ENCODE measurements at regions not wholly inside any gene's neighbourhood (a gene's known extent, or its start where the extent isn't known, plus 50 kb on each side); places are given as distances from the start of the nearest gene placed in this dataset.

DNA sequence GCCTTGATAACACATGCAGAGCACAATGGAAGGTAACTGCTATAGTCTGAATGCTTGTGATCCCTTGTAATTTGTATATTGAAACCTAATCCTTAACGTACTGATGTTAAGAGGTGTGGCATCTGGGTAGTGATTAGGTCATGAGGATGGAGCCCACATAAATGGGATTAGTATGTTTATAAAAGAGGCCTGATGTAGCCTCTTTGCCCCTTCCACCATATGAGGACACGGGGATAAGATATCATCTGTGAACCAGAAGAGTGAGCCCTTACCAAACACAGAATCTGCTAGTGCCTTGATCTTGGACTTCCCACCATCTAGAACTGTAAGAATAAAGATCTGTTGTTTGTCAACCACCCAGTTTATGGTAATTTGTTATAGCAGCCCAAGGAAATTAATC lies 1074.2 kb upstream of the INTU start:
- no peak for TF ChIP-seq CTCF (IDR thresholded peaks at IDR 0.05; ENCODE audit: borderline replicate concordance, insufficient read depth, low read depth, low read length)
- no peak overlapping the region for H3K4me3 ChIP-seq (ENCODE audit: low read depth, low read length)

- H3K4me3 ChIP-seq (ENCODE audit: low read depth, low read length): no peak overlapping the region
- no peak for TF ChIP-seq CTCF (IDR thresholded peaks at IDR 0.05; ENCODE audit: borderline replicate concordance, insufficient read depth, low read depth, low read length)
Observed at GRCh38 chr4:126559961-126560360, 1072.8 kb upstream of the INTU start.

- TF ChIP-seq CTCF (IDR thresholded peaks at IDR 0.05; ENCODE audit: borderline replicate concordance, insufficient read depth, low read depth, low read length): no peak
- no peak overlapping the region for H3K4me3 ChIP-seq (ENCODE audit: low read depth, low read length)
Observed at GRCh38 chr4:126560794-126561193, 1072.0 kb upstream of the INTU start.

DNA sequence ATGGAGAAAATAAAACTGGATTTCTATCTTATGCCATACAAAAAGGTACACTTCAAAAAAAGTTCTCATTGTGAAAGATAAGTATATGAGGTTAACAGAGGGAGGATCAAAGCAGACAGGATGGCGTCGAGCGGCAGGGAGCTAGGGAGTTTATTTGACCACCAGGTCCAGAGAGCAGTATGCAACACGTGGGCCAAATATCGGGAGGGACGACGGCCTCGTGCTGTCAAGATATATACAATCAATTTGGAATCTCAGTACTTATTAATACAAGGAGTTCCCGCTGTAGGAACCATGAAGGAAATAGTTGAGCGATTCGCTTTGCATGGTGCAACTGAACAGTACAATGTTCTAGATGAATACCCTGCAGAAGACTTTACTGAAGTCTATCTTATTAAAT lies 1069.4 kb upstream of the INTU start:
- no peak overlapping the region for H3K4me3 ChIP-seq (ENCODE audit: low read depth, low read length)
- no peak for TF ChIP-seq CTCF (IDR thresholded peaks at IDR 0.05; ENCODE audit: borderline replicate concordance, insufficient read depth, low read depth, low read length)

GRCh38 chr4:126564283-126564854 lies 1068.4 kb upstream of the INTU start:
- H3K4me3 ChIP-seq (ENCODE audit: low read depth, low read length): no peak overlapping the region
- no peak for TF ChIP-seq CTCF (IDR thresholded peaks at IDR 0.05; ENCODE audit: borderline replicate concordance, insufficient read depth, low read depth, low read length)

DNA sequence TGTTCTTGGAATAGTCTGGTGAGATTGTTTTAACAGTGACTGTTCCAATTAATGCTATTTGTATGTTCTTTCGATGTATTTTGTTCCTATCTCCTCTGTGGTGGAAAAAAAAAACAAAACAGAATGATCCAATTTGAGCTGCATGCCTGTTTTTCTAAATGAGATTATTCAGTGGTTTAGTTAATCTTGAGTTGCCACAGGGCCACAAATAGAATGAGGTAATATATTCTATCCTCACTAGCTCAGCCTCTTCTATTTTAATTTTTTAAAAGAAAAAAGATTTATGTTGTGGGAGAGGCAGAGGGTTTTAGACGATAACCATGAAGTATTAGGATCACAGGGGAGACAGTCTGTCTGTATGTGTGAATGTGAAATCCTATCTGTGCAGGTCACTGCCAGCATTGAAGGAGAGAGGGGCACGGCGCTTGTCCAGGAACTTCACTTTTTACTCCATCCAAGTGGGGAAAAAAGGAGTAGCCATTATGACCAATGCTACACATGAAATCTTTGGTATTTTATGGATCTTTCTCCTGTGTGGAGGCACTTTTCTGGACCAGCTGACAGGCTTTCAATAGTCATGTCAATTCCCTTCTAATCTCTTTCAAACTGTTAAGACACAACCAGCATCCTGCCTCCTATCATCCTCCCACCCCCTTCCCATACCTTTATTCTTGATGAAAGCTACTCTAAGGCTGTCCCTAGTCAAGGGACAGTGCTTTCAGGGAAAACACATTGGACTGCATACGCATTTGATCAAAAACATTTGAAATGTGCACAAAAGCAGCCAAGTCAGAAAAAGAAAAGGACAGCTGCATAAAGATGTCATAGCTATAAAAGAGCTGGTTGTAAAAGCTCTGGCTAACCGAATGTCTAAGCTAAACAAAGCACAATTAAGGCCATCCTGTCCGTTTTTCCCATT lies 1063.8 kb upstream of the INTU start:
- no peak for TF ChIP-seq CTCF (IDR thresholded peaks at IDR 0.05; ENCODE audit: borderline replicate concordance, insufficient read depth, low read depth, low read length)
- no peak overlapping the region for H3K4me3 ChIP-seq (ENCODE audit: low read depth, low read length)

DNA sequence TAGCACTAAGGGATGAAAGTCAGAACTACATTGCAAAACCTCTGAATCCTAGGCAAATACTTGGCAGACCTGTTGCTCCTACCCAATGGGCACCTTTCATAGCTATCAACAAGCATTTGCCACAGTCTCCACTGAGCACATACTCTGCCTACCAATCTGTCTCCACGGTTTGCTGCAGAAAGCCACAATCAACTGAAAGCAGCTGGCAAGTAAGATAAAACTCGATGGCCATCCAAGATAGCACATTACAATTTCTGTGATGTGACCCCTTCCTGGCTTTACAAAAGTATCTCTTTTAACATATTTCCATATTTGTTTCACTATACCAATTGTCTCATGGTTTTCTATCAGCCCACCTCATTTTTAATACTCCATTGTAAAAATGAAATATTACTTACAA lies 1060.5 kb upstream of the INTU start:
- no peak for TF ChIP-seq CTCF (IDR thresholded peaks at IDR 0.05; ENCODE audit: borderline replicate concordance, insufficient read depth, low read depth, low read length)
- H3K4me3 ChIP-seq (ENCODE audit: low read depth, low read length): no peak overlapping the region

All from GM12875 (cell line).